ENCODE measurements at regions not wholly inside any gene's neighbourhood (a gene's known extent, or its start where the extent isn't known, plus 50 kb on each side); places are given as distances from the start of the nearest gene placed in this dataset.
A peak's percentile ranks its signal among the peaks of the same experiment; 100 is the strongest.

DNA sequence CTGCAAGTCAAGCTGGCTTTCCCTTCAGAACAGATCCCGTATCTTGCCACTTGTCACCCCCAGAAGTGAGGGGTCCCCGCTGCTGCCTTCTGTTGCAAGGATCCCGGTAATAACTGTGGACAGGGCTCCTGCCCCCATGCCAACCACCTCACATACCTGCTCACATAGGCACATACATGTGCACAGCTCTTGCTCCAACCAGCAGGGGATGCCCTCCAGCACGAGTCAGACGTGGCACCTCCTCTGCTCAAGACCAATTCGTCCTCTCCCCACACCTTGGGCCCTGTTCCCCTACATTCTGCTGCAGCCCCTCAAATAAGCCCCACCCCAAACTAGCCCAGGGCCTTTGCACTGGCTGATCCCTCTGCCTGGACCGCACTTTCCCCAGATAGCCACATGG, 163.3 kb downstream of the CRYBB2 start:
- TF ChIP-seq, protein P1, sequence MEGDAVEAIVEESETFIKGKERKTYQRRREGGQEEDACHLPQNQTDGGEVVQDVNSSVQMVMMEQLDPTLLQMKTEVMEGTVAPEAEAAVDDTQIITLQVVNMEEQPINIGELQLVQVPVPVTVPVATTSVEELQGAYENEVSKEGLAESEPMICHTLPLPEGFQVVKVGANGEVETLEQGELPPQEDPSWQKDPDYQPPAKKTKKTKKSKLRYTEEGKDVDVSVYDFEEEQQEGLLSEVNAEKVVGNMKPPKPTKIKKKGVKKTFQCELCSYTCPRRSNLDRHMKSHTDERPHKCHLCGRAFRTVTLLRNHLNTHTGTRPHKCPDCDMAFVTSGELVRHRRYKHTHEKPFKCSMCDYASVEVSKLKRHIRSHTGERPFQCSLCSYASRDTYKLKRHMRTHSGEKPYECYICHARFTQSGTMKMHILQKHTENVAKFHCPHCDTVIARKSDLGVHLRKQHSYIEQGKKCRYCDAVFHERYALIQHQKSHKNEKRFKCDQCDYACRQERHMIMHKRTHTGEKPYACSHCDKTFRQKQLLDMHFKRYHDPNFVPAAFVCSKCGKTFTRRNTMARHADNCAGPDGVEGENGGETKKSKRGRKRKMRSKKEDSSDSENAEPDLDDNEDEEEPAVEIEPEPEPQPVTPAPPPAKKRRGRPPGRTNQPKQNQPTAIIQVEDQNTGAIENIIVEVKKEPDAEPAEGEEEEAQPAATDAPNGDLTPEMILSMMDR (conservative IDR thresholded peaks at IDR 0.05; ENCODE audit: low read depth, low read length): 0 out of 2 replicates have a peak, but pooled peaks have one; percentile 4
- no peak for TF ChIP-seq CEBPB (IDR thresholded peaks at IDR 0.05; ENCODE audit: low read depth, low read length)

Data from IMR-90 (cell line).